ENCODE measurements at regions not wholly inside any gene's neighbourhood (a gene's known extent, or its start where the extent isn't known, plus 50 kb on each side); places are given as distances from the start of the nearest gene placed in this dataset.

DNA sequence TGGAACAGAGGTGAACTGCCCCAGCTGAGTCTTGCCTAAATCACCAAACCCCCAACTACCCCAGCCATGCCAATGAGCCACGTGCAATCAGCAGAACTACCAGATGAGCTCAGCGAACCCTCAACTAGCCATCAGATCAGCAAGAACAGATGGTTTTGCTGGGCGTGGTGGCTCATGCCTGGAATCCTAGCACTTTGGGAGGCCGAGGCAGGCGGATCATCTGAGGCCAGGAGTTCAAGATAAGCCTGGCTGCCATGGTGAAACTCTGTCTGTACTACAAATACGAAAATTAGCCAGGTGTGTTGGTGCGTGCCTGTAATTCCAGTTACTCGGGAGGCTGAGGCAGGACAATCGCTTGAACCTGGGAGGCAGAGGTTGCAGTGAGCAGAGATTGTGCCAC, 374.3 kb downstream of the NXPE2 start:
- TF ChIP-seq, protein P1, sequence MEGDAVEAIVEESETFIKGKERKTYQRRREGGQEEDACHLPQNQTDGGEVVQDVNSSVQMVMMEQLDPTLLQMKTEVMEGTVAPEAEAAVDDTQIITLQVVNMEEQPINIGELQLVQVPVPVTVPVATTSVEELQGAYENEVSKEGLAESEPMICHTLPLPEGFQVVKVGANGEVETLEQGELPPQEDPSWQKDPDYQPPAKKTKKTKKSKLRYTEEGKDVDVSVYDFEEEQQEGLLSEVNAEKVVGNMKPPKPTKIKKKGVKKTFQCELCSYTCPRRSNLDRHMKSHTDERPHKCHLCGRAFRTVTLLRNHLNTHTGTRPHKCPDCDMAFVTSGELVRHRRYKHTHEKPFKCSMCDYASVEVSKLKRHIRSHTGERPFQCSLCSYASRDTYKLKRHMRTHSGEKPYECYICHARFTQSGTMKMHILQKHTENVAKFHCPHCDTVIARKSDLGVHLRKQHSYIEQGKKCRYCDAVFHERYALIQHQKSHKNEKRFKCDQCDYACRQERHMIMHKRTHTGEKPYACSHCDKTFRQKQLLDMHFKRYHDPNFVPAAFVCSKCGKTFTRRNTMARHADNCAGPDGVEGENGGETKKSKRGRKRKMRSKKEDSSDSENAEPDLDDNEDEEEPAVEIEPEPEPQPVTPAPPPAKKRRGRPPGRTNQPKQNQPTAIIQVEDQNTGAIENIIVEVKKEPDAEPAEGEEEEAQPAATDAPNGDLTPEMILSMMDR (IDR thresholded peaks at IDR 0.05; ENCODE audit: poor library complexity), result no peak
- TF ChIP-seq EZH2phosphoT487 (IDR thresholded peaks at IDR 0.05; ENCODE audit: low read depth, severe bottlenecking, unreplicated experiment) (no peak), EZH2 (IDR thresholded peaks at IDR 0.05; ENCODE audit: borderline replicate concordance) (no peak)
